Astrocyte (in vitro differentiated cells and primary cell): ENCODE measurements at regions not wholly inside any gene's neighbourhood (a gene's known extent, or its start where the extent isn't known, plus 50 kb on each side); places are given as distances from the start of the nearest gene placed in this dataset.

Experiments used
- CTCF ChIP-seq: IDR thresholded peaks from 2 replicates; pipeline ENCODE4 v1.5.1; 2011; ENCODE audit warnings: low read depth, mild to moderate bottlenecking, inconsistent platforms, low read length, moderate library complexity; ENCODE audit not compliant: insufficient read depth
- EZH2 ChIP-seq: IDR thresholded peaks from 2 replicates; pipeline ENCODE4 v1.6.1; 2012; ENCODE audit warnings: mild to moderate bottlenecking, low read length, inconsistent platforms; ENCODE audit not compliant: insufficient read depth

- TF ChIP-seq CTCF (no peak), EZH2 (no peak)
These were observed 1024.3 kb upstream of the MAP3K7 start for GRCh38 chr6:91611190-91611589.
